ENCODE measurements at regions not wholly inside any gene's neighbourhood (a gene's known extent, or its start where the extent isn't known, plus 50 kb on each side); places are given as distances from the start of the nearest gene placed in this dataset.

DNA sequence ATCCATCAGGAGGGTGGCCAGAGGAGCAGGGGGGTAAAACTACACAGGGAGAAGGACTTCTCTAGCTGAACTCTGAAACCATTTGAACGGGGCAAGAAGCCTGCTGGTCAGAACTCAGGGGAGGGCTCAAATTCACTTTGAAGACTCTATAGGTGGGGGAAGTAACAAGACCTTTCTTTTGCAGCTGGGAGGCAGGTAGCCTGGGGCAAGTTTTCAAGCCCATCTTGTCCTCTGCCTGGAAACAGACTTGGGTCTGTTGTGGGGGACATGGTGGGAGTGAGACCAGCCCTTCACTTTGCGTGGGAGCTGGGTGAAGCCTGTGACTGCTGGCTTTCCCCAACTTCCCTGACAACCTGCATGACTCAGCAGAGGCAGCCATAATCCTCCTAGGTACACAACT, 312.3 kb downstream of the SPRY1 start:
- FAIRE-seq (no peak), DNase-seq (ENCODE audit: low read depth, low spot score) (no peak)
- H3K27me3 ChIP-seq (ENCODE audit: control insufficient read depth, extremely low read depth, insufficient read depth, low read length) = no peaks in the 10 kb centered on the region
- no peak overlapping the region for H3K27ac ChIP-seq (ENCODE audit: control insufficient read depth, insufficient read depth, low read length)
- no peaks in the 10 kb centered on the region for H4K20me1 ChIP-seq (ENCODE audit: control insufficient read depth, extremely low read depth, insufficient read depth, low read length)
- dilution Hi-C loops (cut with MboI; ENCODE audit: extremely low pct_ligation_motif_present, low sequenced_read_pairs) = no loop called here
- no peak overlapping the region for H3K9ac ChIP-seq (ENCODE audit: control insufficient read depth, extremely low read depth, insufficient read depth, low read length)
- H2AFZ ChIP-seq (ENCODE audit: control insufficient read depth, low read length) = no peak overlapping the region
- no peaks in the 10 kb centered on the region for H3K36me3 ChIP-seq (ENCODE audit: control insufficient read depth in 2 of 2, extremely low read depth in 1 of 2, insufficient read depth in 2 of 2, low read length in 2 of 2)
- no peak overlapping the region for H3K4me3 ChIP-seq (ENCODE audit: control insufficient read depth in 2 of 3, extremely low read depth in 1 of 3, insufficient read depth in 2 of 3, low read depth in 1 of 3, low read length in 3 of 3)
- no peaks in the 10 kb centered on the region for H3K79me2 ChIP-seq (ENCODE audit: control insufficient read depth, insufficient read depth, low read length)
- H3K4me1 ChIP-seq (ENCODE audit: control insufficient read depth, extremely low read depth, insufficient read depth, low read length) = no peaks in the 10 kb centered on the region
- no peaks in the 10 kb centered on the region for H3K9me3 ChIP-seq (ENCODE audit: control insufficient read depth, low read depth, low read length)
- no peaks in the 10 kb centered on the region for H3K9me1 ChIP-seq (ENCODE audit: control insufficient read depth, extremely low read depth, insufficient read depth, low read length)
- TF ChIP-seq, protein P1, sequence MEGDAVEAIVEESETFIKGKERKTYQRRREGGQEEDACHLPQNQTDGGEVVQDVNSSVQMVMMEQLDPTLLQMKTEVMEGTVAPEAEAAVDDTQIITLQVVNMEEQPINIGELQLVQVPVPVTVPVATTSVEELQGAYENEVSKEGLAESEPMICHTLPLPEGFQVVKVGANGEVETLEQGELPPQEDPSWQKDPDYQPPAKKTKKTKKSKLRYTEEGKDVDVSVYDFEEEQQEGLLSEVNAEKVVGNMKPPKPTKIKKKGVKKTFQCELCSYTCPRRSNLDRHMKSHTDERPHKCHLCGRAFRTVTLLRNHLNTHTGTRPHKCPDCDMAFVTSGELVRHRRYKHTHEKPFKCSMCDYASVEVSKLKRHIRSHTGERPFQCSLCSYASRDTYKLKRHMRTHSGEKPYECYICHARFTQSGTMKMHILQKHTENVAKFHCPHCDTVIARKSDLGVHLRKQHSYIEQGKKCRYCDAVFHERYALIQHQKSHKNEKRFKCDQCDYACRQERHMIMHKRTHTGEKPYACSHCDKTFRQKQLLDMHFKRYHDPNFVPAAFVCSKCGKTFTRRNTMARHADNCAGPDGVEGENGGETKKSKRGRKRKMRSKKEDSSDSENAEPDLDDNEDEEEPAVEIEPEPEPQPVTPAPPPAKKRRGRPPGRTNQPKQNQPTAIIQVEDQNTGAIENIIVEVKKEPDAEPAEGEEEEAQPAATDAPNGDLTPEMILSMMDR (optimal IDR thresholded peaks at IDR 0.05 in 1 of 3, IDR thresholded peaks at IDR 0.05 in 1 of 3, conservative IDR thresholded peaks at IDR 0.05 in 1 of 3; ENCODE audit: extremely low read depth in 1 of 3, insufficient read depth in 2 of 3, low read length in 3 of 3) = no peak
- no peak overlapping the region for H3K4me2 ChIP-seq (ENCODE audit: control insufficient read depth, extremely low read depth, insufficient read depth, low read depth, low read length)

DNA sequence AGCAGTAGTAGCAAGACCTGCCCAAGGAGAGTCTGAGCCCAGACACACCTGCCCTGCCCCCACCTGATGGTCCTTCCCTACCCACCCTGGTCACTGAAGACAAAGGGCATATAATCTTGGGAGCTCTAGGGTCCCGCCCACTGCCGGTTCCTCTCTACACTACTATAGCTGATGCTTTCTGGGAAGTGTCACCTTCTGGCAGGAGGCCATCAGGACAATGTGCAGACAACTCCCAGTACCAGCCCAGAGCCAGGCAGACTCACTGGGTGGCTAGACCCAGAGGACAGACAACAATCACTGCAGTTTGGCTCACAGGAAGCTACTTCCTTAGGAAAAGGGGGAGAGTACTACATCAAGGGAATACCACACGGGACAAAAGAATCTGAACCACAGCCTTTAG, 312.7 kb downstream of the SPRY1 start:
- Histone ChIP-seq H3K79me2 (ENCODE audit: control insufficient read depth, insufficient read depth, low read length) (no peaks in the 10 kb centered on the region), H3K9me3 (ENCODE audit: control insufficient read depth, low read depth, low read length) (no peaks in the 10 kb centered on the region), H3K9me1 (ENCODE audit: control insufficient read depth, extremely low read depth, insufficient read depth, low read length) (no peaks in the 10 kb centered on the region), H3K27ac (ENCODE audit: control insufficient read depth, insufficient read depth, low read length) (no peak overlapping the region), H3K36me3 (ENCODE audit: control insufficient read depth in 2 of 2, extremely low read depth in 1 of 2, insufficient read depth in 2 of 2, low read length in 2 of 2) (no peaks in the 10 kb centered on the region), H3K9ac (ENCODE audit: control insufficient read depth, extremely low read depth, insufficient read depth, low read length) (no peak overlapping the region), H3K4me2 (ENCODE audit: control insufficient read depth, extremely low read depth, insufficient read depth, low read depth, low read length) (no peak overlapping the region), H3K27me3 (ENCODE audit: control insufficient read depth, extremely low read depth, insufficient read depth, low read length) (no peaks in the 10 kb centered on the region), H3K4me1 (ENCODE audit: control insufficient read depth, extremely low read depth, insufficient read depth, low read length) (no peaks in the 10 kb centered on the region), H4K20me1 (ENCODE audit: control insufficient read depth, extremely low read depth, insufficient read depth, low read length) (no peaks in the 10 kb centered on the region), H3K4me3 (ENCODE audit: control insufficient read depth in 2 of 3, extremely low read depth in 1 of 3, insufficient read depth in 2 of 3, low read depth in 1 of 3, low read length in 3 of 3) (no peak overlapping the region), H2AFZ (ENCODE audit: control insufficient read depth, low read length) (no peak overlapping the region)
- TF ChIP-seq EZH2 (IDR thresholded peaks at IDR 0.05; ENCODE audit: low read length) = no peak
- TF ChIP-seq, protein P1 (optimal IDR thresholded peaks at IDR 0.05 in 1 of 3, IDR thresholded peaks at IDR 0.05 in 1 of 3, conservative IDR thresholded peaks at IDR 0.05 in 1 of 3; ENCODE audit: extremely low read depth in 1 of 3, insufficient read depth in 2 of 3, low read length in 3 of 3) = no peak
- FAIRE-seq (no peak), DNase-seq (ENCODE audit: low read depth, low spot score) (no peak)
- dilution Hi-C loops (cut with MboI; ENCODE audit: extremely low pct_ligation_motif_present, low sequenced_read_pairs) = no loop called here
